ENCODE measurements at regions not wholly inside any gene's neighbourhood (a gene's known extent, or its start where the extent isn't known, plus 50 kb on each side); places are given as distances from the start of the nearest gene placed in this dataset.

DNA sequence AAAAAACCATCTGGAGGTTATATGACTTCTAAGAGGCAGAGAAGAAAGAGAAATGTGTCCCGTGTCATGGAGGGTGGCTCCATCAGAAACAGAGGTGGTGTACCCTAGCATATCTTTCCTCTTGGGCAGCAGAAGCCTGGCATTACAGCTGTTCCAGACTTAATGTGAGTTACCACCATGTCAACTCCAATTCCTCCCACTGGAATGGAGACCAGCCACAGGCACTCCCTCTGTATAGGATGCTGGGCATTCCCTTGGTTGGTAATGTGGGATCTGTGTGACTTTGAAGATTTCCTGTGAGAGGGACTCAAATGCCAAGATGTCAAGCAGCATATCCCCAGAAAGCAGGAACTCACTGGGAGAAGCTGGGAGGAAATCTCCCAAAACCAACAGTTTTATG is 77.1 kb upstream of the COG2 start:
- TF ChIP-seq GATA3 (IDR thresholded peaks at IDR 0.05; ENCODE audit: low read depth, low read length), result no peak
- no peak for TF ChIP-seq GATA2 (IDR thresholded peaks at IDR 0.05; ENCODE audit: low read depth, low read length)

Measured in SH-SY5Y (cell line).